Activated T-cell treated with anti-CD3 and anti-CD28 coated beads for 48 hours (primary cell): ENCODE measurements at regions not wholly inside any gene's neighbourhood (a gene's known extent, or its start where the extent isn't known, plus 50 kb on each side); places are given as distances from the start of the nearest gene placed in this dataset.
"Not testable (repeated sequence)": the region's sequence is repeated elsewhere in the genome, so short reads cannot be mapped to it uniquely, and the experiment has no call there.

Experiments
- DNase-seq: peaks from one replicate; pipeline ENCODE4 v3.0.0-alpha.2; 2020; ENCODE audit warnings: low read depth

DNA sequence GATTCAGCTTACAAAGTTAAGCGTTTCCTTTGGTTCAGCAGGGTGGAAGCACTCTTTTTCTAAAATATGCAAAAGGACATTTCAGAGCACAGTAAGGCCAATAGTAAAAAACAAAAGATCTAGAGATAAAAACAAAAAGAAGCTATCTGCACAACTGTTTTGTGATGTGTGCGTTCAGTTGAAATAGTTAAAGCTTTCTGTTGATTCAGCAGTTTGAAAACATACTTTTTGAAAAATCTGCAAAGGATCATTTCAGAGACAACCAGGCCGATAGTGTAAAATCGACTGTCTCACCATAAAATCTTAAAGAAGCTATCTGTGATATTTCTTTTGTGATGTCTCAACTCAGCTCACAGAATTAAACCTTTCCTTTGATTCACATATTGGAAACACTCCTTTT lies 300.0 kb upstream of the ALG10B start:
- no peak for DNase-seq

DNA sequence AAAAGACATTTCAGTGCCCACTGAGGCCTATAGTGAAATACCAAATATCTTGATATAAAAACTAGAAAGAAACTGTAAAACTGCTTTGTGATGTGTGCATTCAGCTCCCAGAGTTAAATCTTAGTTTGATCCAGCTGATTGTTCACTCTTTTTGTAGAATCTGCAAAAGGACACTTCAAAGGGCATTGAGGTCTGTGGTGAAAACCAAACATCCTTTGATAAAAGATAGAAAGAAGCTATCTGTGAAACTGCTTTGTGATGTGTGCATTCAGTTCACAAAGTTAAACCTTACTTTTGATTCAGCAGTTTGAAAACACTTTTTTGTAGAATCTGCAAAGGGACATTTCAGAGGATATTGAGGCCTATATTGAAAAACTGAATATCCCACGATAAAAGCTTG lies 290.7 kb upstream of the ALG10B start:
- no peak for DNase-seq

DNA sequence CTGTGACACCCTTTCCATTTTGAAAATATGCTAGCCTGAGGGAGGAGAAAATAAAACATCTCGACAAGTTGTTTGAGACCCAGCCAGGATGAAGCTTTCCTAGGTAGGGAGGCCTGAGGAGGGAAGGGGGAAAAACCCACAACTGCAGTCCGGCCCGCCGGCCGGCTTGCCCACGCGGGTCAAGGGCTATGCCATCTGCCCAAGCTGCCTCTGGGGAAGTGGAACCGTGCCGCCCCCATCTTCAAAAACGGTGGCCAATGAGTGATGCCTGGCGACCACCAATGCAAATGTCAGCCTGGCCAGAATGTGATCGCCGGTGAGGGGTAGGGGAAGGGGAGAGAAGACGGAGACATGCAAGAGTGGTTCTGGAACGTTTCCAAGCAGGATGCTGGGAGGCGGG lies 263.5 kb upstream of the ALG10B start:
- DNase-seq, result no peak

DNA sequence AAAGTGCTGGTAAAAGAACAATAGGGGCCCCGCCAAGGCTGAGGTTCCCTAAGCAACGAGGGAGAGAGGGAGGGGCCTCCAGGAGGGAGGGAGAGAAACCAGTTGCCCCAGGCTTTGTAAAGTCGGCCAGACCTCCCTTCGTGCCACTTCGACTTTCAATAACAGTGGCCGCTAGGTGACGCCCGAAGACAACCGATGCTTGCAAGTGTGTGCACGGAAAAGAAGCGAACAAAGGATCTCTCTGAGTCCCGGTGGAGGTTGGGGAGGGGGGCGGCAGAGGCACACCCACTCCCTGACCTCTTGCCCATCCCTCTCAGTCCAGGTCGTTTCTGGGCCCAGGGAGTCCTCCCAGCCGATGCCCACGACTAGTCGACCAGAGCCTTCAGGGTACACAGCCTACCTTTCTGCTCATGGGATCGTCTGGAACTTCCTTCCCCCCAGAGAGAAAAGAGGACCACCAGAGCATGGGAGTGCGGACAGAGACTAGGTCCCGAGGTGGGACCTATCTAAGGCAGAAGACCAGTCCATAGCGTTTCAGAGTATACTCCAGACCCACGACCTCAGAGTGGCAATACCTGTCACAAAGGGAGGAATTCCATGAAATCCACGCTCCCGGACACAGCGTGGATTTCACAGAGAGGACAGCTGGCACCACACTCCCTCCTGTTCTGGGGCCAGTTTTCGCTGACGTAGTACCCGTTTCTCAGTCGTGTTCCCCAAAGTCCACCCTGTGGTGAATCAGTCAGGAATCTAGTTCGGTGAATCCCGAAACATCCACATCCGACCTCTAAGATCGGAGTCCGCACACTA lies 262.7 kb upstream of the ALG10B start:
- no peak for DNase-seq

DNA sequence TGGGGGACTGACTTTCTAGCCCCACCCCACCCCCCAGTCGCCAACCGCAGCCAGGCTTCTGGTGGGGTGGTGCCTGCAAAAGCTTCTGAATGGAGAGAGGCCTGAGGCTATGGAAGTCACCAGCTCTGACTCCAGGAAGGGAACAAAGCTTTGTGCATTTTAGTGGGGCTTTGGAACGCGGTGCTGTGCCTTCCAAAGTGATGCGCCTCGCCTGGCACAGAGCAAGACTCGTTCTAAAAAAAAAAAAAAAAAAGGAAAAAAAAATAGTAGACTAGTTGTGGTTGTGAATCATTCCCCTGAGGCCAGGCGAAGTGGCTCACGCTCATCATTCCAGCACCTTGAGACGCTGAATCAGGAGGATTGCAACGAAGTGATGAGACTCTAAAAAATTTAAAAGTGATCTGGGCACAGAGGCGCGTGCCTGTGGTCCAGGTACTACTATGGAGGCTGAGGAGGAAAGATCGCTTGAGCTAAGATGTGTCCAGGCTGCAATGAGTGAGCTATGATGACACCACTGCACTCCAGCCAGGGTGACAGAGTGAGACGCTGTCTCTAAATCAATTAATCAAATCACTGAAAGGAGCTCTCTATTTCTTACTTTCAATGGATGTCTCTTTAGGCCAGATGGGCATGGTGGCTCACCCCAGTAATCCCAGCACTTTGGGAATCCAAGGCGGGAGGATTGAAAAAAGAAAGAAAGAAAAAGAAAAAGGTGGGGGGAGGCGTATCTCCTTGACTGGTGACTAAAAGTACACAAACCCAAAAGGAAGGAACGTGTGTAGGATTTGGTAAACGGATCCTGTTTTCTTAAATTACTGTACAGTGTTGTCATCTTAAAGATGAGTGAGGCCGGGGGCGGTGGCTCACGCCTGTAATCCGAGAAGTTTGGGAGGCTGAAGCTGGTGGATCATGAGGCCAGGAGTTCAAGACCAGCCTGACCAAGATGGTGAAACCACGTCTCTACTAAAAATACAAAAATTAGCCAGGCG lies 259.6 kb upstream of the ALG10B start:
- no peak for DNase-seq

DNA sequence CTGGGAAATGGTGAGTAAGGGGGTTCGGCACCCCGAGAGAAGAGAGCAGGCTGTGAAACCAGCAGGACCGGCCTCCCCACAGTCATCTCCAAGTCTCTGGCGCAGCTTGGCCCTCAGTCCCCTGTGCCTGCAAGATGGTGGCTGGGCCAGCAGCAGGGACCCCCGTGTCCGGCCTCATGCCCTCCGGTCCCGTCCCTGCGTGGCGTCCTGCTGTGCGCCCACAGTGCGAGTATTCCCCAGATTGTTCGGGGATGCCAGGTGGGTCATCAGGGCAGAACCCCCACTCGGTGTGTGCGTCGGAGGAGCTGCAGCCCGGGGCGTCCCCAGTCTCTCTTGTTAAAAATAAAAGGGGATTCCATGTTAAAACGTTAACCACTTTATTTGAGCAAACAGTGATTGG lies 216.9 kb upstream of the ALG10B start:
- no peak for DNase-seq

DNA sequence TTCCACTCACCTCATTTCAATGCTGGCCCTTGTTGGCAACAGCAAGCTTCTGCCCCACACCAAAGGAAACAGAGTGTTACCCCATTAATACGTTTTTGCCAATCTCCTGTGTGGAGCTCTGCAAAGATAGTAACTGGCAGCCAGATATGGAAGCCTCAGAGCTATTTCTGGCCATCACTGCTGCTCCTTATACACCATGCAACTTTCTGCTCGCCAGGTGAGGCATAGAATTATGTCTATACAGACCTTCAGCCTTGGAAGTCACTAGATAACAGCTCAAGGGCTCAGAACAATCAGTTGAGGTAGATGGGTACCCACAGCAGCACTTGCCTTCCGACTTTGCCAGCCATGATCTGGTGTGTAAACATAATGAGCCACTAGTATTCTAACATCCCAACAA lies 214.8 kb upstream of the ALG10B start:
- no peak for DNase-seq

DNA sequence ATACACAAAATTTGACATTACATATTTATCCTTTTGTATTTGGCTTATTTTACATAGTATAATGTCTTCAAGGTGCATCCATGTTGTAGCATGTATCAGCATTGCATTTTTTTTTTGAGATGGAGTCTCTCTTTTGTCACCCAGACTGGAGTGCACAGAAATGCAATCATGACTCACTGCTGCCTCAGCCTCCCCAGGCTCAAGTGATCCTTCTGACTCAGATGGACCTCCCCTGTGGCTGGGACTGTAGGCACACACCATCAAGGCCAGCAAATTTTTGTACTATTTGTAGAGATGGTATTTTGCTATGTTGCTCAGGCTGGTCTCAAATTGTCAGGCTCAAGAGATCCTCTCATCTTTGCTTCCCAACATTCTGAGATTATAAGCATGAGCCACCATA lies 214.4 kb upstream of the ALG10B start:
- DNase-seq, result no peak

DNA sequence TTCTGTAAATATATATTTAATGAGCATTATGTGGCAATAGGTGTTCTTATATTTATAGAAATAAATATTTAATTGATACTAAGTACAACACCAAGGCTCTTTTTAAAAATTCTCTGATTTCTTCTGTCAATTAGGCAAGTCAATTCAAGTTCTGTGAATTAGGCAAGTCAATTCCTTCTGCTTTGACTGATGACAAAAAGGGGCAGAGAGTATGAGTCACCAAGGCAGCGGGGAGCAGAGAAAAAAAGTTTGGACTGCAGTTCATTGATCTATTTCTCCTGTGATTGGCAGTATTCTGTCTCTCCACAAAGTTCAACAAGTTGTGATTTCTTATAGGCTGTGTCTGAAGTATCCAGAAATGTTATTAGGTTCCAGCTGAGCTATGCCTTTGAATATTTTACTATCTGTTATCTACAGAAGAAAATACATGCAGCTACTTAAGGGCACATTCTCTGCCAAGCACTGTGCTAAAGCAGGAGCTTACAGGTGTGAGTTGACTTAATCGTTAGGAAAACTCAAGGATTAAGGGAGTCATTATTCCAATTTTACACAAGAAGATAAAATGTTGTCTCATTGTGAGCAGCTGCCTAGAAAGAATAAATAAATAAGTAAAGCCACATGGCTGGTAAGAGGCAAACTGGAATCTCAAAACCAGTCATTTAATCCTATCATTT lies 206.4 kb upstream of the ALG10B start:
- no peak for DNase-seq

DNA sequence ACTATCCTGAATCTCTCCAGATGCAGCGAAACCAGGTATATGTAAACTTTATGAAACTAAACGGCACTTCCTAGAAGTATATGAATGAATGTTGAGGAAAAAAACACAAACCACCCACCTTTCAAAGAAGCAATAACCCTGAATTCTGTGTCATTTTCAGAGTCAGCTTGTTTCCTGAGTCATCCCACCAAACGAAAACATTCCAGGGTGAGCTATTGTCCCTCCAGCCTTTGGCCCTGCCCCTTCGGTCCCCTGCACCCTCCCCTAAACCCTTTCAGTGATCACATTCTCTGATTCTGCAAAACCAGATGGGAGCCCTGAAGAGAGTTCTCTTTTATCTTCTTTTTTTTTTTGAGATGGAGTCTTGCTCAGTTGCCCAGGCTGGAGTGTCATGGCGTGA lies 202.6 kb upstream of the ALG10B start:
- DNase-seq, result no peak

DNA sequence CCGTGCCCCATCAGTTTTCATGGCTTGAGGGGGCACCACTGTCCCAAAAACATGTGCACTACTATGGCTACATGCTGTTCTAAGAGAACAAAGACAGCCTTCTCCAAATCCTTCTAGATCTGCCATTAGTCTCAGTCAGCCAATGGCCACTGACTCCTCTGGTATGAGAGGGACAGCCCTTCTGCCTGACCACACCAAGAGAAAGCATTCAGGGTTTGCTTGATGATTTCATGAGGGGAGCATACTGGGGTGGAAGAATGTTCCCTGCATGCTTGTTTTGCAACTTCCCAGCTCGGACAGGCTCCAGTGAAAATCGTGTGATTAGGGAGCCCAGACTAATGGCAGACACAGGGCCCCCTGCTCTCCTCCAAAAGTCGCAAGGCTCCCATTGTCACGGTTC lies 199.6 kb upstream of the ALG10B start:
- DNase-seq, result no peak

DNA sequence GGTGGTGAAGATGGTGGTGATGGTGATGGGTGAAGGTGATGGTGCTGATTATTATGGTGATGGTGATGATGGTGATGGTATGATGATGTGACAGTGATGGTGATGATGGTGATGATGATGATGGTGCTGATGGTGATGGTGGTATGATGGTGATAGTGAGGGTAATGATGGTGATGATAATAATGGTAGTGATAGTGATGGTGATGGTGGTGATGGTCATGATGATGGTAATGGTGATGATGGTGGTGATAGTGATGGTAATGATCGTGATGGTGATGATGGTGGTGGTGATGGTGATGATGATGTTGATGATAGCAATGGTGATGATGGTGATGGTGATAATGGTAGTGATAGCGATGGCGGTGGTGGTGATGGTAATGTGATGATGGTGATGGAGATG lies 197.9 kb upstream of the ALG10B start:
- DNase-seq, result no peak

DNA sequence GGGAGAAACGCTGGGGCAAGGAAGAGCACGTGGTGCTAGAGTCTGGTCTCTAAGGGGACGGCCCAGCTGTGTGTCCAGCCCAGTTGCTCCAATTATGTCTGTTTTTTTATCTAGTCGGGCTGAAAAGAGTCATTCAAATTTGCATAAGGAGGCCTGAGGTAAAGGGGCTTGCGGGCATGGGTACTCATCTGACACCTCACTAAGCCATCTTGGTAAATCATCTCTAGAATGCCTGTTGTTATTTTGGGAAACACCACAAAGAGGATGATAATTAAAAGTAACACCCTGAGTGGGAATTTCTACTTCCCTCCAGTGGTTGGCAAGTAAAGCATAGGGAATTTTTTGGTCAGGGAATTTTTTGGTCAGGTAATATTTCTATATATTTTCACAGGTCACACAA lies 196.1 kb upstream of the ALG10B start:
- no peak for DNase-seq

DNA sequence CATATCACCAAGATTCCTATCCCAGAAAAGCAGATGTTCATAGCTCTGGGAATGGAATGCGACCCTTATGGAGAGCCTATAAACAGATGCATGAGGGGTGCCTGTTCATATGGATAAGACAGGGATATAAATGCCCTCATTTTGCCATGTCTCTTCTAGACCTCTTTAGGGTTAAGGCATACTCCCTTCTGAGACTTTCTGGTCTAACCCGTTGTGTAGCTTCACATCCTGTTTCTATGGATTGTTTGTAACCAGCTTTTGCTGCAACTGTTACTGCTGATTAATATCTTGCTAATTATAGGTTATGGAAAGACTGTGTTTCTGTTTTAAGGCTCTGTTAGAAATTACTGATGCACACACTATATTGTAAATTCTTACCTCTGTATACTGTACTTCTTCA lies 193.5 kb upstream of the ALG10B start:
- DNase-seq, result not testable (repeated sequence)

DNA sequence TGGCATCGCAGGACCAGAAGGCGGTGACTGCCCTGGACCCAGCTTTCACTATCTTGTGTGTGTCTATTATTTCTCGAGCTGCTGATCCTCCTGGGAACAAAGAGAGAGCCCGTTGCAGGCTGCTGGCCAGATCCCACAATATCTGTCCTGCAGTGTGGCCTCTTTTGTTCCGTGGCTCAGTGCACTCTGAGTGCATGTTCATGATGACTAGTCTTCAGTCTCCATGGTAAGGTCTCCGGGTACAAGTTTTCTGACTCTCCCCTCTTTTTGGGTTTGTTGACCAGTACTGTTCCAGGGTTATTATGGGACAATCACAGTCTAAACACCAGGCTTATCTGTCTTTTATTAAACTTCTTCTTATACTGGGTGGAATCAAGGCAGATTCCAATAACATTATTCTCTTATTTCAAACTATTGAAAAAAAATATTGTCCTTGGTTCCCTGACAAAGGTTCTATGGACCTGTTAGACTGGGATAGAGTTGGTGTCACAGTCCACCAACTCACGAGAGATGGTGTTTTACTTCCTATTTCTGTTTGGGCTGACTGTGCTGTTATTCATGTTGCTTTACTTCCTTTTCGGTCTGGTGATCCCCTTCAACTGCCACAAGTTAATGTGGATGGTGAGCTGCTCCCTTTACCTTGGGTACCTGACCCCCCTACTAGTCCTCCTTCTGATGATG lies 192.9 kb upstream of the ALG10B start:
- DNase-seq, result no peak

DNA sequence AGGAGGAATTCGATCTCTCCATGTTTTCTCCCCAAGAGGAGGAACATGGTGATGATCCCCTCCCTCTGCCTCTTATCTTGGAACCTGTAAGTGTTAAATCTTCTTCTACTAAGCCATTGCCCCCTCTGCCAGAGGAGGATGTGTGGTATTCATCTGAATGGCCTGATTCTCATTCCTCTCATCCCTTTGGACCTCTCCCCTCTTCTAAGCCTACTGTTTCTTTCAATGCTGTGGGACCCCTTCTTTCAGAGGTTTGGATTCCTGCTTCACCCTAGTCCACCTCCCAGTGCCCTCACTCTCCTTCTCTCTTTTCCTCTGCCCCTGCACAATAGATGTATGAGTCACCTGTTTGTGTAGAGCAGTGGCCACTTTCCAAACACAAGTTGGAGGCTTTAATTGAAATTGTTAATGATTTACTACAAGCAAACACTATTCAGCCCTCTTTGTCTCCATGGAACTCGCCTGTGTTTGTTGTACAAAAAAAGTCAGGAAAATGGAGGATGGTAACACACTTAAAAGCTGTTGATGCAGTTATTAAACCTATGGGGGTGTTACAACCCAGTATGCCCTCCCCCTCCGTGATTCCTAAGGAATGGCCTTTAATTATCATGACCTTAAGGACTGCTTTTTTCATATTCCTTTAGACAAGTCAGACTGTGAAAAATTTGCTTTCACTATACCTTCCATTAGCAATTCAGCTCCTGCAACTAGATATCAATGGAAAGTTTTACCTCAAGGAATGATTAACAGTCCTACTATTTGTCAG lies 192.1 kb upstream of the ALG10B start:
- no peak for DNase-seq

DNA sequence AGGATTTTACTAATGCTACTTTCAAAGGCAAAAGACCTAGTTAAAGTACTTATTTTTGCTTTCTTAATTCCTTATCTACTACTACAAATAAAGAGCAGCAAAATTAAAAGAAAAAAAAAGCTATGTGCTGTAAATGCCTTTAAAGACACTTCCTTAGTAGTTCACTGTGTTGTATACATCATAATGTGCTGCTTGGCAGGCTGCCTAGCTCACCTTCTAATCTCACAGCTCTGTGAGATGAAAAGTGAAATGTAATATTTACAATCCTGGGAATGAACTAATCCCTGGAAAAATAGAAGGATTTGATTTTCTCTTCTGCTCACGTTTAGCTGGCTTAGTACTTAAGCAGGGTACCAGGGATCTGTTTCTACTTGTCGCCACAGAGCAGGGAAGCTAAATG lies 184.4 kb upstream of the ALG10B start:
- DNase-seq, result no peak

DNA sequence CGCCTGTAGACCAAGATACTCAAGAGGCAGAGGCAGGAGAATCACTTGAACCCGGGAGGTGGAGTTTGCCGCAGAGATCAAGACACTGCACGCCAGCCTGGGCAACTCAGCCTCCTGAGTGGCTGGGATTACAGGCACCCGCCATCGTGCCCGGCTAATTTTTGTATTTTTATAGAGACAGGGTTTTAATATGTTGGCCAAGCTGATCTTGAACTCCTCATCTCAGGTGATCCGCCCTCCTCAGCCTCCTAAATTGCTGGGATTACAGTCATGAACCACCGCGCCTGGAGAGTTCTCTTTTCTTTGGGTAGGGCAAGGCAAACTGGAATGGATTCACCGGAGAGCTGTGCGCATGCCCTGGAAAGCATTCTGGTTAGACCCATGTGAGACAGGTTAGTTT lies 179.3 kb upstream of the ALG10B start:
- no peak for DNase-seq

DNA sequence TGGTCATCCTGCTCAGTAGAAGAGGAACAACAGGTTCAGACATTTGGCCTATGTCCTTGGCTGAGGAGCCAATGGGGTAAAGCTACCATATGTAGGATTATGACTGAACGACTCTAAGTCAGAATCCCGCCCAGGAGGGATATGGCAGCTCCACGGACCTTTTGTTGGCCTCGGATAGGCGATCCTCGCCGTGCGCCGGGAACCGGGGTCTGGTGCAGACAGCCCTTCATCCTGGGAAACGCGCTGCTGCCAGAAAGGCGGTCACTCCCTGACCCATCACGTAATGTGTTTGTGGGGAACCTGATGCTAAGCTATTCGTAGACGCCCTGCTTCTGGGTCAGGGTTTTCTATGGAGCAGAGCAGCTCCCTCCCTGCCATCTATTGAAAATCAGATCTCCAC lies 178.9 kb upstream of the ALG10B start:
- no peak for DNase-seq

DNA sequence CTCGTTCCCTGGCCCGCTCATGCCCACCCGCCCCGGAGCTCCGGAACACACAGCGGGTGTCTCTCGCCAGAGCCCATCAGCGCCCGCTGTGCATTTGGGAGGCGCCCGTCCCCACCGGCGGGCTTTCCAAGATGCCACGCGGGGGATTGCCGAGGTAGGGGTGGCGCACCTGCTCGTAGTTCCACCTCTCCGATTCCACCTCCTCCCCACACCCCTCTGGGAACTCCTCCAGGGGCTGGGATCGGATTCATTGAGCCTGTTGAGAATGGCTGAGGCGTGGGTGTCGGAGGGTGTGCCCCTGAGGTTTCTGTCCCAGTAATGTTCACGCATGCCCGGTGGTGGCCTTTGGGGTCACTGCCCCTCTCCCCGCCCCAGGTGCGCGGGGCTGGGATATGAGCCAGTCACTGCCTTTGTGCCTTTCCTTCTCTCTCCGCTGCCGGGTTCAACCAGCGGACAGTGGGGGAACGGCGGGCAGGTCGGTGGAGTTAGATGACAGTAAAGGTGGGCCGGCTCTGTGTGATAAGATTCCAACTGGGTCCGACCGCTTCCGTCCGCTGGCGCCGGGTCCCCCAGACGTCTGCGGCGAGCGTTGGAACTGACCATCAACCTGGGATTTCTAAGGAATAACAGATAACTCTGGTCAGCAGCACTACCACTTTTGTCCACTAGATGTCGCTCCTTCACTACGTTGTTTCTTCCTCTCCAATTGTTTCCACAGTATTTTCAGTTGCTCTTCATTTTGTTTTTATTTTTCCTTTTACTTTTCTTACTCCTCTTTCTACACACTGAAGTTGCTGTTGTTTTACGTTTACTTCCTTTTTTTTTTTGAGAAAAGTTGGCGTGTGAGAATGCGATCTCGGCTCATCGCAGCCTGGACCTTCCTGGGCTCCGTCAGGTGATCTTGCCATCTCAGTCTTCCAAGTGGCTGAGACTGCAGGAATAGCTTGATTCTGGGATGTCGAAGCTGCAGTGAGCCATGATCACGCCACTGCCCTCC lies 178.1 kb upstream of the ALG10B start:
- DNase-seq, result peak; percentile 30
